ENCODE measurements at regions not wholly inside any gene's neighbourhood (a gene's known extent, or its start where the extent isn't known, plus 50 kb on each side); places are given as distances from the start of the nearest gene placed in this dataset.

GRCh38 chr12:124504273-124505000 lies 63.0 kb downstream of the NCOR2 start:
- no peak for DNase-seq

- no peak for DNase-seq
These were observed 64.1 kb downstream of the NCOR2 start for GRCh38 chr12:124503305-124503704.

DNA sequence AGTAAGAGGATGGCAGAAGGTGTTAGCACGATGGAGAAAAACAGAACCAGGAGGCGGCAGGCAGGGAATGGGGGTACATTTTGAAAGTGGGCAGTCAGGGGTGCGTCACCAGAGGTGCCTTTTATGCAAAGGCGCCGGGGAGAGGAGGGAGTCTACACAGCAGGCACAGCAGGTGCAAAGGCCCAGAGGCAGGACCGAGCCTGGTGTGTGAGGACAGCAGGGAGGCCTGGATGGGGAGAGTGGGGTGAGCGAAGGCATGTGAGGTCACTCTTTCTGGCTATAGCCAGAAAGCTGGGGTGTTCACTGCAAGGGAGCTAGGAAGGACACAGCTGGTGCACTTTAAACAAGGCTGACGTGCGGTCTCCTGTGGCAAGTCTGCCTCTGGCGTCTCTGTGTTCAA lies 65.0 kb downstream of the NCOR2 start:
- no peak for DNase-seq

- no peak for DNase-seq
These were observed 65.6 kb downstream of the NCOR2 start for GRCh38 chr12:124501827-124502226.

DNA sequence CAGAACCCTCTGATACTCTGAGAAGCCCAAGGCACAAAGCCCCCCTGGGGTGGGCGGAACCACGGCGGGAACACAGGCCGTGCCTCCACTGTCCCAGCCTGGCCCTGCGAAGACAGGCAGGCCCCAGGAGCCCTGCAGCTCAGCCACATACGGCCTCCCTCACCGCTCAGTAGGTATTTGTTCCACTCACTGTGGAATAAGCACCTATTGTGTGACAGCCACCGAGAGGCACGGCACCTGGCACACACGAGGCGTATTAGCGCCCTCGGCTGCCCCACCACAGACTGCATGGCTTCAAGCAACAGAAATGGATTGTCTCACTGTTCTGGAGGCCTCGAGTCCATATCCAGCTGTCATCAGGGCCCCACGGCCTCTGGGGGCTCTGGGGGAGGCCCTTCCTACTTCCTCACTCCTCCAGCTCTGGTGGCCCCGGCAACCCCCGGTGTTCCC lies 66.3 kb downstream of the NCOR2 start:
- DNase-seq: no peak

DNA sequence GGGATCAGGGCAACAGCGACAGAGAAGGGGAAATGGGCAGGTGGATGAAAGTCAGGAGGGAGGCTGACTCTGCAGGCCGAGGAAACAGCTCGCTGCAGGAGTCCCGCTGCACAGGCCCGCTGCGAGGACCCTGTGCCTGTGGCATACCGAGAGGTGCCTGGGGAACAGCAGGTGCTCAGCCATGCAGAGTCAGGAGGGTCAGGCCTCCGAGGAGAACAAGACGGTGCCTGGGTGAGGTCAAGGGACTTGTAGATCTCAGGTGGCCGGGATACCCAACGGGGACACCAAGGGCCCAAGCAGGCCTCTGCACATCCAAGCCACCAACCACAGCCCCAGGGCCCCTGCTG lies 67.5 kb downstream of the NCOR2 start:
- DNase-seq: no peak

DNA sequence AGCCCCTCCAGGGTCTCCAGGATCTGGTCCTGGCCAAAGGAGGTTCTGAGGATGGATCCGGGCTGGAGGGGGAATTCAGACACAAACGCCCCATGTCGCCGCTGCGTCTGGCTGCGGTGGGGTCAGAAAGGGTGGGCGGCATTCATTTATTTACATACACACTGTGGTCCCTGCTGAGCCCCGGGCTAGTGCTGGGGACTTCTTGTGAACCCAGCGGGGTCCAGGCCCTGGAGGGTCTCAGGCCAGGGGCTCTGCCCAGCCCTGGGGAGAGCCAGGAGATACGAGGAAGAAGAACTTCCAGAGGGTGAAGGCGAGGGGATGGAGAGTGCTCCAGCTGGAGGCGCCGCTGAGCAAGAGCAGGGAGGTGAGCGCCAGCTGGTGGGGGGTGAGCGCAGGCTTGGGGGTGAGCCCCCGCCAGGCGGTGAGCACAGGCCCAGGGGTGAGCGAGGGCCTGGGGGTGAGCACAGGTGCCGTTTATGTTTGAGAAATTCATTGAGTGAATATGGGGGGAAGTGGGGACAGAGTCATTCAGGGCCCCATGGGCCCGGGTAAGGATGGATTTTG lies 68.1 kb downstream of the NCOR2 start:
- no peak for DNase-seq

- DNase-seq: no peak
These were observed 68.9 kb downstream of the NCOR2 start for GRCh38 chr12:124498275-124499189.

DNA sequence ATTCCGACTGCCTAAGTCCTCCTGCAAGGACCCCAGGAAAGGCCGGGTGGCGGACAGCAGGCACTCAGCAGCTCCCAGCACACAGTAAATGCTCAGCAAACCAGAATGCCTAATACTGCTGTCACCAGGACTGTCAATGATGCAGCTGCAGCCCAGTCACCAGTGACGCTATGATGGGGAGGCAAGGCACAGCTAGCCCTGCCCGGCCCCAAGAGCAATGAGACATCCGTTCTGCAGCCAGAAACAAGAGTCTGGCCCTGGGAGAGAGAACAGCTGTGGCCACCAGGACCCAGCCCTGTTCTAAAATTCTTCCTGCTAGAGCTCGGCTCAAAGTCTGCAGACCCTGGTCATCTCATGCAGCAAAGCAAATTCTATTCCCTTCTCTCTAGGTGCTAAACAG lies 69.8 kb downstream of the NCOR2 start:
- no peak for DNase-seq

- no peak for DNase-seq
These were observed 70.4 kb downstream of the NCOR2 start for GRCh38 chr12:124497039-124497438.

DNA sequence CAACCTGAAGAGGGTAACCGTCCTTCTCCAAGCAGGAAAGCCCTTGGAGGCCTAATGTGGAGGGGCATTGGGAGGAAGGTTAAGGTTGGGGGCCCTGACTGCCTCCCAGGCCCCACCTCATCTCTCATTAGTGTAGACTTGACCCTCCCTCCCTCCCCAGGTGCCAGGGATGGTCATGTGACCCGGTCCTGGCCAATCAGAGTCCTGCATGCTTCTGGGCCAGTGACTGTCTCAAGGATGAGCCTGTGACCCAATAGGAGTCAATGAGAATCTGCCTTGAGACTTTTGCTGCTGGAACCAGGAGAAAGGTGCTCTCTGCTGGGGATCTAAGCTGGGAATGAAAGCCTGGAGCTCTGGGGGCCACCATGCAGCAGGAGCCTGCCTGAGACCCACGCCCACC lies 70.8 kb downstream of the NCOR2 start:
- DNase-seq: no peak

DNA sequence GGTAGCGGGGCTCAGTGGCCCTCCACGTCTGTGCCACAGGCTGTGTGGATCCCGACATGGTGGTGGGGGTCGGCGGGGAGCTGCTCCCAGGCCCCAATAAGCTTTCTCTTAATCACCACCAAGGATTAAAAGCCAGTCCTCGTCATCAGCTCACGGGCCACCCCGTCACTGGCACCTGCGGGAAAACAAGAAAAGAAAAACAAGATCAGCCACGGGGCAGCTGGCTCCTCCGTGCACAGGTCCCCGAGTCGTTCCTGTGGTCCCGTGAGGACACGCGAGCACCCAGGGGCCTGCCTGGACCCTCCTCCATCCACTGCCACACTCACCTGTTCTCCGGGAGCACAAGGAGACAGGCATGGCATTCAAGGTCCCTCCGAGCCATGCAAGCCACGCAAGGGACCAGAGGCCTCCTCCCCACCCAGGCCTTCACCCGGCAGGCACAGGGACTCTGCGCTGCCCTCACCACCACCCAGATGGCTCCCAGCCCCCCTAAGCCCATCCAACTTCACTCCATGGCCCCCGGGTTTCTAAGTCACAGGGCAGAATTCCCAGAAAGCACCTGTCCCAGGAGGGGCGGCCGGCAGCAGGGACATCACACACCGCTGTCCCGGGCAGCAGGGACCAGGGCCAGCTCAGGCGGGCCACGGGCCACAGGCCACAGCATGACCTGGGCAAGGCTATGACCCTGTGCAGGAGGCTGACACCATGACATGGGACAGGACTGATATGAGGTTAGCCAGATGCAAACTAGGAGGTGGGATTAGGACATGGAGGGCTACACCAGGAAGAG lies 72.0 kb downstream of the NCOR2 start:
- no peak for DNase-seq

GRCh38 chr12:124494751-124495129 lies 72.7 kb downstream of the NCOR2 start:
- DNase-seq: no peak

DNA sequence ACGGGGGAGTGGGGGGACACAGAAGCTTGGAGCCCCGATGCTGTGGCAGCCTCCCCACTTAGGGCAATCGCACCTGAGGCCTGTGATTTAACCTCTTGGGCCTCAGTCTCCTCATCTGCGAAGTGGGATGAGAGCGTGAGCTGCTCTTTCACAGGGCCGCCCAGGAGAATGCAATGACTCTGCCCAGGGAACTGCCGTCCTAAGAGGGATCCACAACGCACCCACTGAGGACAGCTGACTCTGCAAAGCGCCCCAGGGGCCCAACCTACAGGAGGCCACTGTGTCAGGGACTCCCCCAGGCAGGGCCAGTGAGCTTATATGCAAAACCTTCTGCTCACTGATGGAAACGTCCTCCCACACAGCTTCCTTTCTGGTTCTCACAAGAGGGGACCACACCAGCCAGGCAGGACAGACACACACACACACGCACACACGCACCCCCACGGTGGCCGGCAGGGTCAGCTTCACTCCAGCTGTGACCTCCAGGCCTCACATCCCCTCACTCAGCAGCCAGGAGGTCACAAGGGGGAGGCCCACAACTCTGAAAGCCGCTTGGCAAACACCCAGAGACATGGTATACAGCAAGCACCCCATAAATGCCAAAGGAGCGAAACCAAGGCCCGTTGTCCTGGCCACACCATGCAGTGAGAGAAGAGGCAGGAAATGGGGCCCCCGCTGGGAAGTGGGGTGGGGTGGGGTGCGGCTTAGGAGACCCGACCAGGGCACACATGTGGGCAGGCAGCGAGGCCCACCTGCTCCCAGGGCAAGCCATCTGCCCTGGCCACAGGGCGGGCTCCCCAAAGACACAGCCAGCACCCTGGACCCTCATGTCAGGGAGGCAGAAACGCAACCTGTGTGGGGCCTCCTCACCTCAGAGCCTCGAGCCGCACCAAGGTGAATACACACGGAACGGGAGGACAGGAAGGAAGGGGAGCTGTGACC lies 73.3 kb downstream of the NCOR2 start:
- DNase-seq: no peak

DNA sequence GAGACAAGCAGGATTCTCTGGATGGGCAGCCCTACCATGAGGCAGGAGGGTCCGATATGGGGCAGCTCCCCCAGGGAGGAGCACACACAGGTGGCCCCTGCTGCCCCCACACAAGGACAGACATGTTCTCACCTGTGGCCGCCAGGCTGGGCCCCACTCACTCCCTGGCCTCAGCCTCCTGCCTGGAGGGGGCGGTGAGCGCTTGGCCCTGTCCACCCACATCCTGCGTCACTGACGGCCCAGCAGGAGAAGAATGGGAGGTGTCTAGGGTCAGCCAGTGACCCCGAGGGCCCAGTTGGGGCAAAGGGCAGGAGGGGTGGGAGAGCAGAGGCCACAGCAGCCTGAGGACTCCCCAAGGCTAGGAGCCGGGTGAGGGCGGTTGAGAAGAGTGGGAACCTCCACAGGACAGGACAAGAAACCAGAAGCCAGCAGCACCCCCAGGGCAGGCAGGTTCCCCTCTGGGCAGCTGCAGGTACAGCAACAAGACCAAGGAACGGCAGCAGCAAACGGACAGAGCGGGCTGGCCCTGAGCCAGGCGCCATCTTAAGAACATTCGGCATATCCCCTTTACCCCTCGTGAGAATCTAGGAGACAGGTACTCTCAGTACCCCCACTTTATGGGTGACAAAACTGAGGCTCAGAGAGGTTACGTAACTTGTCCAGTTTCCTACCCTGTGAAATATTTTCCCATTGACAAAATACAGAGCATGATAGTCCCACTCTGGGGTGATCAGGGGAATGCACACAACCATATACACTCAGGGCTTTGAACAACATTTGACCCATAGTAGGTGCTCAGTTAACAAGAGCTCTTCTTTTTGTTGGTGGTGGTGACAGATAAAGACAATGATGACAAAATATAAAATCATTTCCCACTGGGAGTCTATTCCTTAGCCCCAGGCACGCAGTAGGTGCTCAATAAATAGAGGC lies 74.3 kb downstream of the NCOR2 start:
- no peak for DNase-seq

DNA sequence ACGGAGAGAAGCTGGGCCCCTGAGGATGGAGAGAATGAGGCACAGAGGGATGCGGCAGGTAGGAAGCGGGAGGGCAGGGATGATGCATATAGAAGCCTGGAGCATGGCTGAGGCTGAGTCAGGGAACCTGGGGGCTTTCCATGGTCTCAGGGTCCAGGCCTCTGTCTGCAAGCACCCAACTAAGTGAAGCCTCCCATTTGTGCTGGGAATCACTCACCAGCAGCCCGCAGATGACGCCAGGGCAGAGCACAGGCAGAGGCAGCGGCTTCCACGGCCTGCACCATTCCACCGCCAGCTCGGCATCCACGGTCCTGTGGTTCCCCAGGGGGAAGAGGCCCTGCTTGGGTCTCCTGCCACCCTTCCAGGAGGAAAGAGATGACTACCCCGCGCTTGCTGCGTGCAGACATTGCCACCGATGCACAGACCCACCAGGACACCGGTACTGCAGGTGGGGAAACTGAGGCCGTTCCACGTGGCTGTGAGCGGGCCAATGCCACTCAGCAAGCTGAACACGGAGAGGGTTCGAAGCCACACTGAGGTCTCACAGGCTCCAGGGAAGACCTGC lies 75.5 kb downstream of the NCOR2 start:
- DNase-seq: no peak

DNA sequence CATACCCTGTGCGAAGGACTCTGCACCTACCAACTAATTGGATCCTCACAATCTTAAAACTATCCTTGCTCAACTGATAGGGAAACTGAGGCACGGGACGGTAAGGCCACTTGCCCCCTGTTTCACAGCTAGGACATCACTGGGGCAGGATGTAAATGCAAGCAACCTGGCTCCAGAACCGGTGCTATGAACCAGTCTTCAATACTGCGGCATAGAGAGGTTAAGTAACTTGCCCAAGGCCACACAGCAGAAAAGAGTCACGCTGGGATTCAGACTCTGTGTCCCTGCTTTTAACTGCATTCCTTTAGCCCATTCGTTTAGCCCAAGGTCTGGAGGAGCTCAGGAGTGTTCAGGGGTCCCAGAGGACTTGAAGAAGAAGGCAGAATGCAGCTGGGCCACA lies 76.1 kb downstream of the NCOR2 start:
- DNase-seq: no peak

DNA sequence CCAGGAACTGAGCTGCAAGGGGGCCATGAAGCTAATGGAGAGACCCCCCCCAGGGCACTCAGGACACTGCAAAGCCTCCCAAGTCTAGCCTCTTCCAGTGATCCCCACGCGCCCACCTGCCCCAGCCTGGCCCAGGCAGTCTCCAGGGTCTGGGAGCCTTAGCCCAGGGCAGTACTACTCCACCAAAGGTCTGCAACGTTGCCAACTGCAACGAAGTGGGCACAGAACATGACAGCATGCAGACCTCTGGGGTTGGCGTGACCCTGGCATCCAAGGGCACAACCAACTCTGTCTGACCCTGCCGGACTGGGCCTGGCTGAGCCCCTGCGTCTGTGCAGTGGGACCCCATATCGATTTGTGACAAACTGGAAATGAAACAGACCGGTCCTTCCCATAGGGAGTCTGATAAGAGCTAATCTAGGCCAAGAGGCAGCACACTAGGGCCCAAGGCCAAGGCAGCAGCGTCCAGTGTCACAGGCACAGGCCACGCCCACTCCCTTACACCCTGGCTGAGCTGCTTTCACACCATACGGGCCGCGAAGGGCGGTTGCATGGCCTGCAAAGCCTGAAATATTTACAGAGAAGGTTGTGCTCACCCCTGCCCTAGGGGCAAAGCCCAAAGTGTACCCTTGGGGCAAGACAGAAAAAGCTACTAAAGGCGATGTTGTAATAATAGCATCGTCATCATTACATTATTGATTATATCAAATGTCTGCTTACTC lies 76.7 kb downstream of the NCOR2 start:
- no peak for DNase-seq

Data from renal pelvis (tissue), 1 donor.